T47D (cell line): ENCODE measurements at regions not wholly inside any gene's neighbourhood (a gene's known extent, or its start where the extent isn't known, plus 50 kb on each side); places are given as distances from the start of the nearest gene placed in this dataset.

Experiments used
- DNase-seq, 2 experiments: peaks; one replicate each; pipeline versions ENCODE4 v3.0.0 to v3.0.0-alpha.2; 2011 to 2012; ENCODE audit warnings: low read depth in 1 of 2, low spot score in 1 of 2
- JUND ChIP-seq: IDR thresholded peaks from 2 replicates; pipeline ENCODE4 v1.6.1; 2012; ENCODE audit warnings: low read depth
- in situ Hi-C: cut with HindIII; loops from 2 replicates; pipeline ENCODE4 v1.10.0; 2016; ENCODE audit warnings: low sequenced_read_pairs, low pct_unique_long_range_greater_than_20kb

GRCh38 chr1:4086085-4086850, 186.2 kb upstream of the C1orf174 start:
- in situ Hi-C loops = no loop called here
- no peak for TF ChIP-seq JUND
- no peak for DNase-seq

DNA sequence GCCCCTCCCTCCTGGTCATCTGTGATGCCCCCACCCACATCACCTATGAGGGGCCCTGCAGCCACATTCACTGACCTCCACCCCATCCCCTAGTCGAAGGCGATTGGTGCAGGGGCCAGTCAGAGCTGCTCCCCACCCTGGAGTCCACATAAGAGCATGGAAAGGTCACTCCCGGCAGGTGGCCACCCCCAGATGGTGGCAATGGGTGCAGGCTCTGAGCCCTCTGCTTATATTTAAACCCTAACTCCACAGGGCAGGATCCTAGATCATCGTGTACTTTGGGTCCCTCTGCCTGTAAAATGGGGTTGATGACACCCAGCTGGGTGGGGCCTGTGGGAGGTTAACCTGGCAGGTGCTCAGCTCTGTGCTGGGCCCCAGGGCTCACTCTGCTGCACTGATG, 186.8 kb upstream of the C1orf174 start:
- DNase-seq = no peak
- in situ Hi-C loops = no loop called here
- TF ChIP-seq JUND = no peak

GRCh38 chr1:4087530-4088420, 187.7 kb upstream of the C1orf174 start:
- in situ Hi-C loops = no loop called here
- DNase-seq = no peak
- no peak for TF ChIP-seq JUND

GRCh38 chr1:4088676-4089075, 188.6 kb upstream of the C1orf174 start:
- DNase-seq = no peak
- in situ Hi-C loops = no loop called here
- no peak for TF ChIP-seq JUND

GRCh38 chr1:4089421-4090175, 189.5 kb upstream of the C1orf174 start:
- DNase-seq = no peak
- TF ChIP-seq JUND = no peak
- in situ Hi-C loops = no loop called here

GRCh38 chr1:4090556-4090955, 190.5 kb upstream of the C1orf174 start:
- no peak for DNase-seq
- in situ Hi-C loops = no loop called here
- no peak for TF ChIP-seq JUND

GRCh38 chr1:4090976-4091660, 191.0 kb upstream of the C1orf174 start:
- no peak for DNase-seq
- in situ Hi-C loops = no loop called here
- TF ChIP-seq JUND = no peak

- TF ChIP-seq JUND = no peak
- in situ Hi-C loops = no loop called here
These were observed 191.9 kb upstream of the C1orf174 start for GRCh38 chr1:4091996-4092395.

GRCh38 chr1:4093856-4094565, 193.9 kb upstream of the C1orf174 start:
- no peak for DNase-seq
- in situ Hi-C loops = no loop called here
- no peak for TF ChIP-seq JUND

More at GRCh38 chr1:4091996-4092395, 191.9 kb upstream of the C1orf174 start:
- DNase-seq = no peak

- in situ Hi-C loops = no loop called here
- no peak for TF ChIP-seq JUND
- DNase-seq = no peak
These were observed 195.4 kb upstream of the C1orf174 start for GRCh38 chr1:4095433-4095971.

DNA sequence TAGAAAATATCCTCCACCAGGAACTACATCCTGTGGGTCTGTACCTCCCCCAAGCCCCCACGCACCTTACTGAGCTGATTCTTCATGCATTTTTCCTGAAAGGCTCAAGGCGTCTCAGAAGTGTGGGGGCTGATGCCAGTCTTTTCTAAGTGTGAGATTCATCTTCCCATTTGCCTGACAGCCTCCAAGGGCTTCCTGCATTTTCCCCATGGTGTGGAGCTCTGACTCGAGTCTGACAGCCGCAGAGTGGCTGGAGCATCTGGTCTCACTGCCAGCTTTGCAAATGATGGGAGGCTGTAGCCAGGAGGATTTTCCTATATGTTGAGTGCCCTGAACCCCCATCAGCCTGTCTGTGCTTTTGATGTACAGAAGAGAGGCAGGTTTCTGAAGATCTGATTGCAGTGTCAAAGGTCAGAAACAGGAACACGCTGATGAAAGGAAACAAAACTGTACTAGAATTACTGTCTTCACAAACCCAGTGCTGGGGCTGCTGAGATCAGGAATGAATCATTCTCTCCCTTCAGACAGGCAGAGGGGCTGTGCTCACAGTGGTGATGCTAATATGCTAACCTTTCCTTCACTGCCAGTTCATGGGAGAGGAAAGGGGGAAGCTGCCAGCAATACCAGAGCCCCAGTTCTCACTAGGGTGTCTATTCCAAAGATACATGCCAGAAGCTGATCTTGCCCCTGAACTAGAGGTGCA, 201.5 kb upstream of the C1orf174 start:
- no peak for TF ChIP-seq JUND
- DNase-seq = no peak
- in situ Hi-C loops = no loop called here
